Testis (tissue), 2 donors: ENCODE measurements at regions not wholly inside any gene's neighbourhood (a gene's known extent, or its start where the extent isn't known, plus 50 kb on each side); places are given as distances from the start of the nearest gene placed in this dataset.

Experiments used
- CTCF ChIP-seq, 3 experiments: fragments of 450-650 bp in 2 of 3; fragments of 200-600 bp in 1 of 3; sonication (generic) in 1 of 3; IDR thresholded peaks; one replicate each; pipeline ENCODE4 v1.5.1; 2016 to 2019; ENCODE audit warnings: antibody characterized with exemption in 3 of 3, mild to moderate bottlenecking in 2 of 3, moderate library complexity in 1 of 3
- POLR2A ChIP-seq: fragments of 450-650 bp; IDR thresholded peaks from one replicate; pipeline ENCODE4 v1.6.1; 2017; ENCODE audit warnings: antibody characterized with exemption, mild to moderate bottlenecking, moderate library complexity

DNA sequence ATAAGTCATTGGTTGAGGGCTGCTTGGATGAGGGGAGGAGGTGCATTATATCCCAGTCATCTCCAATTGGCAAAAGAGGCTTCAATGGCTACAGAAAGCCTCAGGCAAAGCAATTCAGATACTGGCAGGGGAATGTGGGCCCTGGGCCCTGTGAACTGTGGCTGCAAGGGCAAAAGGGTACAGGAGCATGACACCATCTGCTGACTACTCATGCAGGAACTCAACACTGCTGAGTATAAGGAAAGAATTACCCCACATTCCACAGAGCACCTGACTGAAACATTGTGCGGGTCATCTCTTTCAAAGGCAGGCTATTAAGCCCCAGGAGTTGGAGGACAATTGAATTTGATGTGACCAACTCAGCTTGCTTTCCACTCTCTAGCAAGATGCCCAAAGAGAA is 92.1 kb upstream of the SPTLC3 start:
- TF ChIP-seq POLR2A (no peak), CTCF (IDR thresholded peaks at IDR 0.05) (no peak)
